Dermis microvascular lymphatic vessel endothelial cell (primary cell): ENCODE measurements at regions not wholly inside any gene's neighbourhood (a gene's known extent, or its start where the extent isn't known, plus 50 kb on each side); places are given as distances from the start of the nearest gene placed in this dataset.
A peak's percentile ranks its signal among the peaks of the same experiment; 100 is the strongest.

Experiments
- DNase-seq, 2 donors: peaks; one replicate each; pipeline versions ENCODE4 v3.0.0 to v3.0.0-alpha.2; 2010; ENCODE audit warnings: low read depth in 2 of 2

GRCh38 chr2:16615687-16616615, 49.7 kb downstream of the CYRIA start:
- peak; percentile 20 to 41 for DNase-seq

GRCh38 chr2:16615246-16615645, 50.4 kb downstream of the CYRIA start:
- DNase-seq, result no peak

GRCh38 chr2:16614314-16614860, 51.2 kb downstream of the CYRIA start:
- DNase-seq, result peak in 1 of 2 donors; percentile 14

- peak; percentile 9 to 26 for DNase-seq
Measured at GRCh38 chr2:16613539-16614011, 52.1 kb downstream of the CYRIA start.

- no peak for DNase-seq
Measured at GRCh38 chr2:16612490-16612889, 53.1 kb downstream of the CYRIA start.

- no peak for DNase-seq
Measured at GRCh38 chr2:16609786-16610185, 55.8 kb downstream of the CYRIA start.

GRCh38 chr2:16608661-16609643, 56.7 kb downstream of the CYRIA start:
- DNase-seq, result peak; percentile 23 to 78

- DNase-seq, result no peak
Measured at GRCh38 chr2:16607301-16607700, 58.3 kb downstream of the CYRIA start.

- DNase-seq, result no peak
Measured at GRCh38 chr2:16604236-16604635, 61.4 kb downstream of the CYRIA start.

GRCh38 chr2:16591370-16591933, 74.2 kb downstream of the CYRIA start:
- DNase-seq, result no peak

GRCh38 chr2:16589465-16589864, 76.2 kb downstream of the CYRIA start:
- DNase-seq, result no peak

- DNase-seq, result no peak
Measured at GRCh38 chr2:16588565-16588964, 77.1 kb downstream of the CYRIA start.

GRCh38 chr2:16587601-16588000, 78.0 kb downstream of the CYRIA start:
- DNase-seq, result no peak

GRCh38 chr2:16584824-16585540, 80.7 kb downstream of the CYRIA start:
- DNase-seq, result no peak

GRCh38 chr2:16584084-16584483, 81.5 kb downstream of the CYRIA start:
- DNase-seq, result no peak

GRCh38 chr2:16581241-16581640, 84.4 kb downstream of the CYRIA start:
- DNase-seq, result no peak

GRCh38 chr2:16578081-16578480, 87.6 kb downstream of the CYRIA start:
- DNase-seq, result peak; percentile 33 to 74

GRCh38 chr2:16570516-16570915, 95.1 kb downstream of the CYRIA start:
- no peak for DNase-seq

GRCh38 chr2:16568998-16569784, 96.4 kb downstream of the CYRIA start:
- no peak for DNase-seq

- no peak for DNase-seq
Measured at GRCh38 chr2:16566701-16567100, 98.9 kb downstream of the CYRIA start.
